Adipocyte (in vitro differentiated cells): ENCODE measurements at regions not wholly inside any gene's neighbourhood (a gene's known extent, or its start where the extent isn't known, plus 50 kb on each side); places are given as distances from the start of the nearest gene placed in this dataset.

Experiments
- DNase-seq: peaks from one replicate; pipeline ENCODE4 v3.0.0-alpha.2; 2015; ENCODE audit warnings: low read depth
- H3K27me3 ChIP-seq: replicated peaks from 2 replicates; pipeline ENCODE4 v1.7.0; 2013; ENCODE audit warnings: mild to moderate bottlenecking, low read length, moderate library complexity; ENCODE audit not compliant: control insufficient read depth, insufficient read depth
- H3K36me3 ChIP-seq: 2 replicates; pipeline ENCODE4 v1.7.0; 2013; ENCODE audit warnings: low read length, mild to moderate bottlenecking, moderate library complexity; ENCODE audit not compliant: control insufficient read depth, insufficient read depth, severe bottlenecking
- H3K4me1 ChIP-seq: 2 replicates; pipeline ENCODE4 v1.7.0; 2013; ENCODE audit warnings: mild to moderate bottlenecking, low read length, moderate library complexity; ENCODE audit not compliant: control insufficient read depth, insufficient read depth
- H3K4me3 ChIP-seq: 2 replicates; pipeline ENCODE4 v1.7.0; 2013; ENCODE audit warnings: mild to moderate bottlenecking, low read length, moderate library complexity
- H3K9ac ChIP-seq: 2 replicates; pipeline ENCODE4 v1.7.0; 2013; ENCODE audit warnings: mild to moderate bottlenecking, low read length, moderate library complexity
- H3K9me3 ChIP-seq: 2 replicates; pipeline ENCODE4 v1.7.0; 2013; ENCODE audit warnings: mild to moderate bottlenecking, low read length, moderate library complexity; ENCODE audit not compliant: control insufficient read depth

- no peaks in the 10 kb centered on the region for H3K27me3 ChIP-seq
- no peak overlapping the region for H3K9ac ChIP-seq
- H3K36me3 ChIP-seq: no peaks in the 10 kb centered on the region
- no peak for DNase-seq
- H3K9me3 ChIP-seq: no peaks in the 10 kb centered on the region
- H3K4me1 ChIP-seq: peaks cover 44% of the 10 kb centered on the region
- H3K4me3 ChIP-seq: no peak overlapping the region
Observed at GRCh38 chr5:142386137-142387023, 61.6 kb upstream of the SPRY4 start.

GRCh38 chr5:142385194-142385593, 60.4 kb upstream of the SPRY4 start:
- Histone ChIP-seq H3K27me3 (no peaks in the 10 kb centered on the region), H3K36me3 (no peaks in the 10 kb centered on the region), H3K9me3 (no peaks in the 10 kb centered on the region), H3K4me1 (peaks cover 33% of the 10 kb centered on the region), H3K4me3 (no peak overlapping the region), H3K9ac (no peak overlapping the region)
- DNase-seq: peak; percentile 47

GRCh38 chr5:142384014-142384413, 59.2 kb upstream of the SPRY4 start:
- Histone ChIP-seq H3K9me3 (no peaks in the 10 kb centered on the region), H3K36me3 (no peaks in the 10 kb centered on the region), H3K4me3 (no peak overlapping the region), H3K4me1 (peaks cover 21% of the 10 kb centered on the region), H3K27me3 (no peaks in the 10 kb centered on the region), H3K9ac (no peak overlapping the region)
- DNase-seq: no peak

DNA sequence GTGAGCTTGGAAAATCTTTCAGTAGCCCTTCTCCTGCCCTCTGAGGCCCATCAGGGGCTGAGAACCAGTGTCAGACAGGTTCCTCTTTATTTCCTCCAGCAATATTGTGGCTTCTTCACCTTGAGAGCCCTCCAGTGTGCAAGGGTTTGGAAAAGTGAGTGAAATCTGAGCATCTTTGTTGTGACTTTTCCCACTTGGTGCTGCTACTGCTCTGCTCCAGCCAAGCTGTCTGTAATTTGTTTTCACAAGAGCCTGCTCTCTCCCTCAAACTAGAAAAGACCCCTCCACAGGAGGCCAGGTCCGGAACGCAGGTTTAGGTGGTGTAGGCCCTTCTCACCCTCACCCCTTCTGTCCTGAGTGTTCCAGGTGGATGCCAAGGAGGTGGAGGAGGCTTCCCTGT, 57.4 kb upstream of the SPRY4 start:
- no peak overlapping the region for H3K4me3 ChIP-seq
- no peak overlapping the region for H3K9ac ChIP-seq
- no peaks in the 10 kb centered on the region for H3K36me3 ChIP-seq
- H3K27me3 ChIP-seq: no peaks in the 10 kb centered on the region
- peaks cover 12% of the 10 kb centered on the region for H3K4me1 ChIP-seq
- no peak for DNase-seq
- no peaks in the 10 kb centered on the region for H3K9me3 ChIP-seq

GRCh38 chr5:142378737-142379634, 54.2 kb upstream of the SPRY4 start:
- Histone ChIP-seq H3K4me3 (no peak overlapping the region), H3K27me3 (no peaks in the 10 kb centered on the region), H3K9ac (no peak overlapping the region), H3K9me3 (no peaks in the 10 kb centered on the region), H3K36me3 (no peaks in the 10 kb centered on the region), H3K4me1 (no peaks in the 10 kb centered on the region)
- DNase-seq: no peak

GRCh38 chr5:142375944-142376411, 51.2 kb upstream of the SPRY4 start:
- Histone ChIP-seq H3K36me3 (no peaks in the 10 kb centered on the region), H3K27me3 (no peaks in the 10 kb centered on the region), H3K4me3 (no peak overlapping the region), H3K9me3 (no peaks in the 10 kb centered on the region), H3K4me1 (no peaks in the 10 kb centered on the region), H3K9ac (no peak overlapping the region)
- DNase-seq: peak; percentile 30
